HepG2 (cell line): ENCODE measurements at regions not wholly inside any gene's neighbourhood (a gene's known extent, or its start where the extent isn't known, plus 50 kb on each side); places are given as distances from the start of the nearest gene placed in this dataset.

Experiments used
- ATAC-seq: fragments of 200-7000 bp; cut with Tn5 transposase; 3 replicates; pipeline ENCODE4 v1.9.1; 2020; ENCODE audit warnings: mild to moderate bottlenecking, moderate library complexity
- BruUV-seq: library from RNA; stranded (reverse); fragments of 400-500 nt; replicated peaks from 2 replicates; lab custom pipeline; 2021; lab: Mats Ljungman, UMichigan
- CTCF ChIA-PET: fragments of 300-600 bp; formaldehyde crosslinking; extraction: SDS; loops from one replicate; lab custom pipeline; 2021; ENCODE audit warnings: low total read pairs, inconsistent platforms, low intra/inter-chr PET ratio; lab: Yijun Ruan, JAX
- POLR2A ChIA-PET: fragments of 350-600 bp; sonication (Branson Sonifier 250); formaldehyde crosslinking; loops from one replicate; lab custom pipeline; 2020; ENCODE audit warnings: antibody characterized with exemption, inconsistent platforms; lab: Yijun Ruan, JAX
- DNase-seq: peaks from one replicate; pipeline ENCODE4 v3.0.0-alpha.2; 2015; ENCODE audit warnings: low spot score
- FAIRE-seq: peaks from 3 replicates; lab custom pipeline; 2011; peaks lifted over from hg19 to GRCh38; lab: Jason Lieb, UNC
- H2AFZ ChIP-seq: one replicate; pipeline ENCODE4 v1.6.1; 2011; ENCODE audit warnings: low read length, inconsistent platforms
- H3K27ac ChIP-seq: fragments of 300-600 bp; 3 replicates; pipeline ENCODE4 v1.8.0; 2011; ENCODE audit warnings: mixed run types, mild to moderate bottlenecking, mixed read lengths, low read length, inconsistent platforms; ENCODE audit not compliant: insufficient read depth; ENCODE audit errors: extremely low read length
- H3K27me3 ChIP-seq, 2 experiments: fragments of 200-600 bp in 1 of 2; 2 replicates in 1 of 2; 3 replicates in 1 of 2; pipeline versions ENCODE4 v1.6.0 to v1.8.0; 2011; ENCODE audit warnings: low read length in 2 of 2, mild to moderate bottlenecking in 2 of 2, moderate library complexity in 2 of 2, inconsistent platforms in 1 of 2; ENCODE audit not compliant: insufficient read depth in 2 of 2, control insufficient read depth in 1 of 2
- H3K36me3 ChIP-seq, 2 experiments: fragments of 200-600 bp in 1 of 2; replicated peaks in 1 of 2; 2 replicates in 1 of 2; 3 replicates in 1 of 2; pipeline versions ENCODE4 v1.5.1 to v1.8.0; 2011; ENCODE audit warnings: low read length in 2 of 2, inconsistent platforms in 1 of 2; ENCODE audit not compliant: insufficient read depth in 2 of 2, control insufficient read depth in 1 of 2
- H3K4me1 ChIP-seq: 2 replicates; pipeline ENCODE4 v1.5.1; 2012; ENCODE audit warnings: low read length, inconsistent platforms; ENCODE audit not compliant: insufficient read depth
- H3K4me2 ChIP-seq: 2 replicates; pipeline ENCODE4 v1.6.0; 2011; ENCODE audit warnings: low read depth, low read length, inconsistent platforms
- H3K4me3 ChIP-seq, 3 experiments: fragments of 200-600 bp in 1 of 3; sonication (generic), shearing (Covaris generic) in 1 of 3; replicated peaks in 1 of 3; 2 replicates each; pipeline ENCODE4 v1.5.1; 2011 to 2016; ENCODE audit warnings: low read length in 3 of 3, inconsistent platforms in 2 of 3, low read depth in 2 of 3, mild to moderate bottlenecking in 2 of 3, control low read depth in 1 of 3, mixed read lengths in 1 of 3; ENCODE audit not compliant: insufficient read depth in 1 of 3
- H3K79me2 ChIP-seq: one replicate; pipeline ENCODE4 v1.6.1; 2011; ENCODE audit warnings: low read length, inconsistent platforms; ENCODE audit not compliant: insufficient read depth
- H3K9ac ChIP-seq: 2 replicates; pipeline ENCODE4 v1.6.0; 2011; ENCODE audit warnings: mild to moderate bottlenecking, low read depth, low read length, inconsistent platforms; ENCODE audit not compliant: insufficient read depth
- H3K9me3 ChIP-seq: 2 replicates; pipeline ENCODE4 v1.5.1; 2012; ENCODE audit warnings: mild to moderate bottlenecking, low read length
- H4K20me1 ChIP-seq: 2 replicates; pipeline ENCODE4 v1.6.0; 2011; ENCODE audit warnings: inconsistent platforms, mild to moderate bottlenecking, low read length, moderate library complexity; ENCODE audit not compliant: insufficient read depth
- FUBP1 ChIP-seq: sonication (generic); formaldehyde crosslinking; IDR thresholded peaks from 2 replicates; pipeline ENCODE4 v1.5.1; 2020; ENCODE audit warnings: missing genetic modification reagents, mild to moderate bottlenecking, borderline replicate concordance
- GMEB2 ChIP-seq: IDR thresholded peaks from 2 replicates; pipeline ENCODE4 v1.6.1; 2016; ENCODE audit warnings: missing biosample characterization, missing genetic modification reagents, low read depth
- GPBP1L1 ChIP-seq: sonication (generic); formaldehyde crosslinking; IDR thresholded peaks from 2 replicates; pipeline ENCODE4 v1.5.0; 2020; ENCODE audit warnings: mild to moderate bottlenecking, missing genetic modification reagents
- IKZF4 ChIP-seq: sonication (generic); formaldehyde crosslinking; IDR thresholded peaks from 2 replicates; pipeline ENCODE4 v1.5.1; 2020; ENCODE audit warnings: borderline replicate concordance, mild to moderate bottlenecking, low read depth, missing genetic modification reagents; ENCODE audit errors: not compliant biosample characterization
- SIX1 ChIP-seq: sonication (generic); formaldehyde crosslinking; IDR thresholded peaks from 2 replicates; pipeline ENCODE4 v1.4.0; 2020; ENCODE audit warnings: missing genetic modification reagents, borderline replicate concordance
- SP4 ChIP-seq: sonication (generic); formaldehyde crosslinking; IDR thresholded peaks from 2 replicates; pipeline ENCODE4 v1.8.1; 2023; ENCODE audit warnings: mild to moderate bottlenecking, missing genetic modification reagents
- ZNF20 ChIP-seq: sonication (generic); formaldehyde crosslinking; IDR thresholded peaks from 2 replicates; pipeline ENCODE4 v1.4.0; 2020; ENCODE audit warnings: mild to moderate bottlenecking, moderate library complexity, missing genetic modification reagents
- ZNF382 ChIP-seq: sonication (generic); formaldehyde crosslinking; IDR thresholded peaks from 2 replicates; pipeline ENCODE4 v1.5.0; 2020; ENCODE audit warnings: missing genetic modification reagents, mild to moderate bottlenecking, borderline replicate concordance
- ZNF383 ChIP-seq: sonication (generic); formaldehyde crosslinking; IDR thresholded peaks from 2 replicates; pipeline ENCODE4 v1.4.0; 2020; ENCODE audit warnings: missing genetic modification reagents, mild to moderate bottlenecking, borderline replicate concordance
- ZNF552 ChIP-seq: sonication (generic); formaldehyde crosslinking; IDR thresholded peaks from 2 replicates; pipeline ENCODE4 v1.9.0; 2022; ENCODE audit warnings: missing genetic modification reagents, mild to moderate bottlenecking, borderline replicate concordance
- WGBS: methylation state at CpG from one replicate; pipeline ENCODE4 v1.1.6; 2017; ENCODE audit warnings: low lambda C conversion rate; 5-methylcytosine and 5-hydroxymethylcytosine counted together
- in situ Hi-C: cut with HindIII; loops from 2 replicates; pipeline ENCODE4 v1.10.0; 2017; ENCODE audit warnings: low pct_unique_long_range_greater_than_20kb; ENCODE audit not compliant: extremely low pct_ligation_motif_present
- intact Hi-C: fragments of 100-400 bp; cut with micrococcal nuclease; formaldehyde crosslinking; loops from one replicate; pipeline ENCODE4 v1.10.0; 2022; ENCODE audit not compliant: unreplicated experiment
- TF ChIP-seq, protein P1 (sequence below): sonication (generic); formaldehyde crosslinking; IDR thresholded peaks from 2 replicates; pipeline ENCODE4 v1.5.1; 2020; ENCODE audit warnings: mild to moderate bottlenecking, missing genetic modification reagents
- TF ChIP-seq, protein P2 (sequence below): sonication (generic); formaldehyde crosslinking; IDR thresholded peaks from 2 replicates; pipeline ENCODE4 v1.8.1; 2022; ENCODE audit warnings: mild to moderate bottlenecking, missing genetic modification reagents

DNA sequence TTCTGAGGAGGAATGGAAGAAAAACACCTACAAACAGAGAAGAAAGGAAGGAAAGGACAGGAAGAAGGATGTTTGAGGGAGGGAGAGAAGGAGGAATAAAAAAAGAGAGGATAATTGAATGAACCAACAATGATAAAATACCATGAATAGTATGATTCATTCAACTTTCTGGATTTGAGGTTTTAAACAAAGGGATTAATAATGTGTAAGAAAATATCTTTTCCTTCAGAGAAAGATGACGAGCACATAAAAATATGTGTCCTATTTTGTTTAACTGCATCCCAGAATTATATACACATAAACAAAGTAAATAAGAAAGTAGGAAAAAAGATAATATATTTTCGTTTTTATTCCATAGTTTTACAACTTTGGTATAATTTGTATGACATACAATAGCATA, 1380.4 kb downstream of the STIM2 start:
- CTCF ChIA-PET: no interaction called here
- POLR2A ChIA-PET: no interaction called here
- no peak for TF ChIP-seq GMEB2 (CRISPR knock-in tag)
- TF ChIP-seq SP4 (CRISPR knock-in tag): no peak
- TF ChIP-seq, protein P1, sequence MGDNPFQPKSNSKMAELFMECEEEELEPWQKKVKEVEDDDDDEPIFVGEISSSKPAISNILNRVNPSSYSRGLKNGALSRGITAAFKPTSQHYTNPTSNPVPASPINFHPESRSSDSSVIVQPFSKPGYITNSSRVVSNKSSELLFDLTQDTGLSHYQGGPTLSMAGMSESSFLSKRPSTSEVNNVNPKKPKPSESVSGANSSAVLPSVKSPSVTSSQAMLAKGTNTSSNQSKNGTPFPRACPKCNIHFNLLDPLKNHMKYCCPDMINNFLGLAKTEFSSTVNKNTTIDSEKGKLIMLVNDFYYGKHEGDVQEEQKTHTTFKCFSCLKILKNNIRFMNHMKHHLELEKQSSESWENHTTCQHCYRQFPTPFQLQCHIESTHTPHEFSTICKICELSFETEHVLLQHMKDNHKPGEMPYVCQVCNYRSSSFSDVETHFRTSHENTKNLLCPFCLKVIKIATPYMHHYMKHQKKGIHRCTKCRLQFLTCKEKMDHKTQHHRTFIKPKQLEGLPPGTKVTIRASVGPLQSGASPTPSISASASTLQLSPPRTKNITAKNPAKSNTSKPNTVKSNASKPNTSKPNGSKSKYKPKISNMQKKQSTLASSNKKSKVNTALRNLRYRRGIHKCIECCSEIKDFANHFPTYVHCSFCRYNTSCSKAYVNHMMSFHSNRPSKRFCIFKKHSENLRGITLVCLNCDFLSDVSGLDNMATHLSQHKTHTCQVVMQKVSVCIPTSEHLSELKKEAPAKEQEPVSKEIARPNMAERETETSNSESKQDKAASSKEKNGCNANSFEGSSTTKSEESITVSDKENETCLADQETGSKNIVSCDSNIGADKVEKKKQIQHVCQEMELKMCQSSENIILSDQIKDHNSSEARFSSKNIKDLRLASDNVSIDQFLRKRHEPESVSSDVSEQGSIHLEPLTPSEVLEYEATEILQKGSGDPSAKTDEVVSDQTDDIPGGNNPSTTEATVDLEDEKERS: no peak
- TF ChIP-seq ZNF382: no peak
- no peak for TF ChIP-seq IKZF4 (CRISPR knock-in tag)
- no peak for TF ChIP-seq FUBP1
- TF ChIP-seq ZNF20 (CRISPR knock-in tag): no peak
- TF ChIP-seq, protein P2, sequence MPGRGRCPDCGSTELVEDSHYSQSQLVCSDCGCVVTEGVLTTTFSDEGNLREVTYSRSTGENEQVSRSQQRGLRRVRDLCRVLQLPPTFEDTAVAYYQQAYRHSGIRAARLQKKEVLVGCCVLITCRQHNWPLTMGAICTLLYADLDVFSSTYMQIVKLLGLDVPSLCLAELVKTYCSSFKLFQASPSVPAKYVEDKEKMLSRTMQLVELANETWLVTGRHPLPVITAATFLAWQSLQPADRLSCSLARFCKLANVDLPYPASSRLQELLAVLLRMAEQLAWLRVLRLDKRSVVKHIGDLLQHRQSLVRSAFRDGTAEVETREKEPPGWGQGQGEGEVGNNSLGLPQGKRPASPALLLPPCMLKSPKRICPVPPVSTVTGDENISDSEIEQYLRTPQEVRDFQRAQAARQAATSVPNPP (CRISPR knock-in tag): no peak
- no peak for TF ChIP-seq GPBP1L1 (CRISPR knock-in tag)
- no peak for TF ChIP-seq SIX1 (CRISPR knock-in tag)
- TF ChIP-seq ZNF383 (CRISPR knock-in tag): no peak
- no peak for TF ChIP-seq ZNF552 (CRISPR knock-in tag)

More for the DNA sequence above, 1380.4 kb downstream of the STIM2 start:
- Histone ChIP-seq H3K36me3 (no peaks in the 10 kb centered on the region), H4K20me1 (no peaks in the 10 kb centered on the region), H3K79me2 (no peaks in the 10 kb centered on the region), H3K9ac (no peak overlapping the region), H3K9me3 (peaks cover 40% of the 10 kb centered on the region), H3K27ac (no peak overlapping the region), H3K4me1 (no peaks in the 10 kb centered on the region), H2AFZ (no peak overlapping the region), H3K4me2 (no peak overlapping the region), H3K4me3 (no peak overlapping the region), H3K27me3 (no peaks in the 10 kb centered on the region)
- 3% methylated on average over 2 of the region's 2 CpGs for WGBS
- FAIRE-seq (no peak), ATAC-seq (no peak), DNase-seq (no peak)
- intact Hi-C loops: no loop called here
- in situ Hi-C loops: no loop called here
- no TSS peak for BruUV-seq
